K562 (cell line): ENCODE measurements at regions not wholly inside any gene's neighbourhood (a gene's known extent, or its start where the extent isn't known, plus 50 kb on each side); places are given as distances from the start of the nearest gene placed in this dataset.

ENCODE experiments used
- ATAC-seq: fragments of 200-7000 bp; cut with Tn5 transposase; 3 replicates; pipeline ENCODE4 v1.9.1; 2020; ENCODE audit warnings: moderate library complexity
- BruUV-seq: library from RNA; stranded (reverse); fragments of 400-500 nt; replicated peaks from 2 replicates; lab custom pipeline; 2021; lab: Mats Ljungman, UMichigan
- CTCF ChIA-PET: fragments of 300-600 bp; formaldehyde crosslinking; extraction: SDS; loops from one replicate; lab custom pipeline; 2021; ENCODE audit warnings: low intra/inter-chr PET ratio; lab: Yijun Ruan, JAX
- POLR2A ChIA-PET: fragments of 300-600, 350-650 bp; sonication (Branson Sonifier 250); formaldehyde crosslinking; extraction: SDS; loops from one replicate; lab custom pipeline; 2021; ENCODE audit warnings: antibody characterized with exemption, inconsistent platforms; lab: Yijun Ruan, JAX
- DNase-seq, 4 experiments: peaks; one replicate each; pipeline versions ENCODE4 v3.0.0 to v3.0.0-alpha.2; 2011 to 2018; ENCODE audit warnings: low spot score in 3 of 4, mixed read lengths in 3 of 4; ENCODE audit errors: extremely low read depth in 1 of 4
- FAIRE-seq: peaks from 2 replicates; lab custom pipeline; 2011; peaks lifted over from hg19 to GRCh38; lab: Jason Lieb, UNC
- H2AFZ ChIP-seq: 2 replicates; pipeline ENCODE4 v1.6.0; 2011; ENCODE audit warnings: low read depth, low read length, control low read depth, inconsistent platforms
- H3K27ac ChIP-seq: fragments of 200-600 bp; 3 replicates; pipeline ENCODE4 v1.8.0; 2011; ENCODE audit warnings: low read depth, mild to moderate bottlenecking, control low read depth, inconsistent platforms, low read length, moderate library complexity, mixed read lengths; ENCODE audit errors: extremely low read depth
- H3K27me3 ChIP-seq, 2 experiments: fragments of 300-600 bp in 1 of 2; 2 replicates in 1 of 2; 3 replicates in 1 of 2; pipeline versions ENCODE4 v1.6.0 to v1.8.0; 2011; ENCODE audit warnings: inconsistent platforms in 2 of 2, low read length in 2 of 2, mild to moderate bottlenecking in 1 of 2, mixed read lengths in 1 of 2, moderate library complexity in 1 of 2; ENCODE audit not compliant: control insufficient read depth in 2 of 2, insufficient read depth in 2 of 2
- H3K36me3 ChIP-seq: fragments of 300-600 bp; 3 replicates; pipeline ENCODE4 v1.8.0; 2011; ENCODE audit warnings: mild to moderate bottlenecking, low read length, inconsistent platforms; ENCODE audit not compliant: control insufficient read depth, insufficient read depth
- H3K4me1 ChIP-seq, 2 experiments: fragments of 200-600 bp in 1 of 2; replicated peaks in 1 of 2; 2 replicates in 1 of 2; 3 replicates in 1 of 2; pipeline versions ENCODE4 v1.5.1 to v1.8.0; 2011; ENCODE audit warnings: inconsistent platforms in 2 of 2, low read length in 2 of 2, mild to moderate bottlenecking in 1 of 2, mixed read lengths in 1 of 2, moderate library complexity in 1 of 2; ENCODE audit not compliant: control insufficient read depth in 2 of 2, insufficient read depth in 2 of 2
- H3K4me2 ChIP-seq: 2 replicates; pipeline ENCODE4 v1.6.1; 2011; ENCODE audit warnings: low read length, control low read depth, inconsistent platforms, mixed read lengths; ENCODE audit not compliant: insufficient read depth
- H3K4me3 ChIP-seq: fragments of 200-600 bp; sonication (generic), shearing (Covaris generic); 2 replicates; pipeline ENCODE4 v1.5.1; 2016; ENCODE audit warnings: control low read depth, inconsistent platforms
- H3K79me2 ChIP-seq: fragments of 200-600 bp; 3 replicates; pipeline ENCODE4 v1.8.0; 2011; ENCODE audit warnings: low read length, inconsistent platforms; ENCODE audit not compliant: control insufficient read depth, insufficient read depth
- H3K9ac ChIP-seq, 2 experiments: 2 replicates each; pipeline versions ENCODE4 v1.6.0 to v1.6.1; 2011; ENCODE audit warnings: low read depth in 2 of 2, low read length in 2 of 2, control low read depth in 1 of 2, inconsistent platforms in 1 of 2, mild to moderate bottlenecking in 1 of 2, mixed read lengths in 1 of 2; ENCODE audit not compliant: insufficient read depth in 1 of 2
- H3K9me1 ChIP-seq: one replicate; pipeline ENCODE4 v1.6.0; 2011; ENCODE audit warnings: inconsistent platforms, mild to moderate bottlenecking, low read length, moderate library complexity; ENCODE audit not compliant: control insufficient read depth, insufficient read depth
- H3K9me3 ChIP-seq: replicated peaks from 2 replicates; pipeline ENCODE4 v1.5.1; 2011; ENCODE audit warnings: low read depth, low read length, inconsistent platforms; ENCODE audit not compliant: control insufficient read depth, insufficient read depth
- H4K20me1 ChIP-seq: replicated peaks from 2 replicates; pipeline ENCODE4 v1.6.1; 2011; ENCODE audit warnings: low read length, inconsistent platforms, mixed read lengths; ENCODE audit not compliant: control insufficient read depth, insufficient read depth
- CBX5 ChIP-seq: IDR thresholded peaks from 2 replicates; pipeline ENCODE4 v1.6.1; 2014; ENCODE audit warnings: low read depth, borderline replicate concordance
- FOXK1 ChIP-seq: sonication (generic); formaldehyde crosslinking; IDR thresholded peaks from 2 replicates; pipeline ENCODE4 v1.8.0; 2022; ENCODE audit warnings: missing genetic modification reagents, mild to moderate bottlenecking, borderline replicate concordance
- ILF3 ChIP-seq: fragments of 450-650 bp; IDR thresholded peaks from 2 replicates; pipeline ENCODE4 v1.6.1; 2018; ENCODE audit warnings: antibody characterized with exemption, mild to moderate bottlenecking, moderate library complexity, borderline replicate concordance
- KLF13 ChIP-seq: fragments of 450-650 bp; IDR thresholded peaks from 2 replicates; pipeline ENCODE4 v1.6.1; 2016; ENCODE audit warnings: missing genetic modification characterization, low read depth, mild to moderate bottlenecking, missing compliant biosample characterization, moderate library complexity, borderline replicate concordance
- MXD1 ChIP-seq: fragments of 250-450 bp; sonication (Bioruptor Pico); IDR thresholded peaks from 2 replicates; pipeline ENCODE4 v1.8.0; 2021; ENCODE audit warnings: borderline replicate concordance, mild to moderate bottlenecking, moderate library complexity; ENCODE audit not compliant: poor library complexity, severe bottlenecking
- RNF219 ChIP-seq: fragments of 250-450 bp; sonication (Bioruptor Pico); IDR thresholded peaks from 2 replicates; pipeline ENCODE4 v1.5.0; 2022; ENCODE audit warnings: mild to moderate bottlenecking
- TARDBP ChIP-seq: fragments of 450-650 bp; IDR thresholded peaks from 2 replicates; pipeline ENCODE4 v1.6.1; 2016
- THRAP3 ChIP-seq: fragments of 450-650 bp; IDR thresholded peaks from 2 replicates; pipeline ENCODE4 v1.6.1; 2016; ENCODE audit warnings: mild to moderate bottlenecking, inconsistent platforms, borderline replicate concordance
- TOE1 ChIP-seq, 2 experiments: fragments of 450-650 bp in 1 of 2; sonication (generic) in 1 of 2; formaldehyde crosslinking in 1 of 2; IDR thresholded peaks; 2 replicates each; pipeline versions ENCODE4 v1.7.1 to v1.8.0; 2016 to 2022; ENCODE audit warnings: borderline replicate concordance in 2 of 2, mild to moderate bottlenecking in 2 of 2, antibody characterized with exemption in 1 of 2, inconsistent platforms in 1 of 2, low read depth in 1 of 2, missing genetic modification reagents in 1 of 2, moderate library complexity in 1 of 2
- ZBTB34 ChIP-seq: fragments of 250-450 bp; sonication (Bioruptor Pico); IDR thresholded peaks from 2 replicates; pipeline ENCODE4 v1.8.0; 2021; ENCODE audit warnings: mild to moderate bottlenecking, moderate library complexity
- ZNF280A ChIP-seq: fragments of 450-650 bp; IDR thresholded peaks from 2 replicates; pipeline ENCODE4 v1.6.1; 2018; ENCODE audit warnings: mild to moderate bottlenecking, low read depth; ENCODE audit not compliant: partially characterized antibody
- ZNF449 ChIP-seq: fragments of 250-450 bp; sonication (Bioruptor Pico); IDR thresholded peaks from 2 replicates; pipeline ENCODE4 v1.8.0; 2022; ENCODE audit warnings: moderate library complexity, mild to moderate bottlenecking, inconsistent platforms
- WGBS: fragments of 100-300 bp; shearing (Covaris generic); methylation state at CpG from one replicate; pipeline ENCODE4 v1.1.6; 2016; ENCODE audit warnings: low coverage, mixed read lengths; ENCODE audit not compliant: insufficient coverage; ENCODE audit errors: missing lambda C conversion rate; 5-methylcytosine and 5-hydroxymethylcytosine counted together
- in situ Hi-C: fragments of 300-500 bp; cut with MboI; formaldehyde crosslinking; loops from 4 replicates; pipeline ENCODE4 v1.15.0; 2018; ENCODE audit warnings: inconsistent platforms, mixed read lengths
- intact Hi-C: fragments of 100-400 bp; cut with micrococcal nuclease; formaldehyde crosslinking; loops from 2 replicates; pipeline ENCODE4 v1.14.2; 2022

GRCh38 chr6:12353731-12354130 is 63.6 kb downstream of the EDN1 start (continued):
- TF ChIP-seq RNF219 (CRISPR knock-in tag), result no peak
- TF ChIP-seq THRAP3, result no peak
- no peak for TF ChIP-seq CBX5
- TF ChIP-seq ZNF280A, result no peak

- H3K4me1 ChIP-seq, result no peaks in the 10 kb centered on the region
Observed at GRCh38 chr6:12354499-12354898, 64.3 kb downstream of the EDN1 start.

More at GRCh38 chr6:12354499-12354898, 64.3 kb downstream of the EDN1 start:
- Histone ChIP-seq H3K36me3 (no peaks in the 10 kb centered on the region), H3K79me2 (no peaks in the 10 kb centered on the region), H4K20me1 (no peaks in the 10 kb centered on the region), H3K27ac (no peak overlapping the region), H3K9me1 (no peaks in the 10 kb centered on the region), H3K9me3 (no peaks in the 10 kb centered on the region), H3K4me2 (no peak overlapping the region), H2AFZ (no peak overlapping the region), H3K4me3 (no peak overlapping the region), H3K27me3 (no peaks in the 10 kb centered on the region), H3K9ac (no peak overlapping the region)
- 2% methylated on average over 3 of the region's 3 CpGs for WGBS
- ChIA-PET POLR2A (no interaction called here), CTCF (no interaction called here)
- in situ Hi-C loops, result no loop called here
- no peak for DNase-seq
- FAIRE-seq, result no peak
- intact Hi-C loops, result no loop called here
- ATAC-seq, result no peak
- TF ChIP-seq FOXK1 (CRISPR knock-in tag) (no peak), ZBTB34 (CRISPR knock-in tag) (no peak), TOE1 (IDR thresholded peaks at IDR 0.05; ENCODE audit: borderline replicate concordance) (no peak), TOE1 (CRISPR knock-in tag; IDR thresholded peaks at IDR 0.05; ENCODE audit: borderline replicate concordance, low read depth) (no peak), MXD1 (no peak), ZNF449 (CRISPR knock-in tag) (no peak), KLF13 (no peak), TARDBP (no peak), ILF3 (no peak)
- BruUV-seq, result no TSS peak
